K562 (cell line): ENCODE measurements at regions not wholly inside any gene's neighbourhood (a gene's known extent, or its start where the extent isn't known, plus 50 kb on each side); places are given as distances from the start of the nearest gene placed in this dataset.
A peak's percentile ranks its signal among the peaks of the same experiment; 100 is the strongest.

Source experiments
- ATAC-seq: fragments of 200-7000 bp; cut with Tn5 transposase; 3 replicates; pipeline ENCODE4 v1.9.1; 2020; ENCODE audit warnings: moderate library complexity
- BruUV-seq: library from RNA; stranded (reverse); fragments of 400-500 nt; replicated peaks from 2 replicates; lab custom pipeline; 2021; lab: Mats Ljungman, UMichigan
- CTCF ChIA-PET: fragments of 300-600 bp; formaldehyde crosslinking; extraction: SDS; loops from one replicate; lab custom pipeline; 2021; ENCODE audit warnings: low intra/inter-chr PET ratio; lab: Yijun Ruan, JAX
- POLR2A ChIA-PET: fragments of 300-600, 350-650 bp; sonication (Branson Sonifier 250); formaldehyde crosslinking; extraction: SDS; loops from one replicate; lab custom pipeline; 2021; ENCODE audit warnings: antibody characterized with exemption, inconsistent platforms; lab: Yijun Ruan, JAX
- DNase-seq, 4 experiments: peaks; one replicate each; pipeline versions ENCODE4 v3.0.0 to v3.0.0-alpha.2; 2011 to 2018; ENCODE audit warnings: low spot score in 3 of 4, mixed read lengths in 3 of 4; ENCODE audit errors: extremely low read depth in 1 of 4
- FAIRE-seq: peaks from 2 replicates; lab custom pipeline; 2011; peaks lifted over from hg19 to GRCh38; lab: Jason Lieb, UNC
- H2AFZ ChIP-seq: 2 replicates; pipeline ENCODE4 v1.6.0; 2011; ENCODE audit warnings: low read depth, low read length, control low read depth, inconsistent platforms
- H3K27ac ChIP-seq: fragments of 200-600 bp; 3 replicates; pipeline ENCODE4 v1.8.0; 2011; ENCODE audit warnings: low read depth, mild to moderate bottlenecking, control low read depth, inconsistent platforms, low read length, moderate library complexity, mixed read lengths; ENCODE audit errors: extremely low read depth
- H3K27me3 ChIP-seq, 2 experiments: fragments of 300-600 bp in 1 of 2; 2 replicates in 1 of 2; 3 replicates in 1 of 2; pipeline versions ENCODE4 v1.6.0 to v1.8.0; 2011; ENCODE audit warnings: inconsistent platforms in 2 of 2, low read length in 2 of 2, mild to moderate bottlenecking in 1 of 2, mixed read lengths in 1 of 2, moderate library complexity in 1 of 2; ENCODE audit not compliant: control insufficient read depth in 2 of 2, insufficient read depth in 2 of 2
- H3K36me3 ChIP-seq: fragments of 300-600 bp; 3 replicates; pipeline ENCODE4 v1.8.0; 2011; ENCODE audit warnings: mild to moderate bottlenecking, low read length, inconsistent platforms; ENCODE audit not compliant: control insufficient read depth, insufficient read depth
- H3K4me1 ChIP-seq, 2 experiments: fragments of 200-600 bp in 1 of 2; replicated peaks in 1 of 2; 2 replicates in 1 of 2; 3 replicates in 1 of 2; pipeline versions ENCODE4 v1.5.1 to v1.8.0; 2011; ENCODE audit warnings: inconsistent platforms in 2 of 2, low read length in 2 of 2, mild to moderate bottlenecking in 1 of 2, mixed read lengths in 1 of 2, moderate library complexity in 1 of 2; ENCODE audit not compliant: control insufficient read depth in 2 of 2, insufficient read depth in 2 of 2
- H3K4me2 ChIP-seq: 2 replicates; pipeline ENCODE4 v1.6.1; 2011; ENCODE audit warnings: low read length, control low read depth, inconsistent platforms, mixed read lengths; ENCODE audit not compliant: insufficient read depth
- H3K4me3 ChIP-seq: fragments of 200-600 bp; sonication (generic), shearing (Covaris generic); 2 replicates; pipeline ENCODE4 v1.5.1; 2016; ENCODE audit warnings: control low read depth, inconsistent platforms
- H3K79me2 ChIP-seq: fragments of 200-600 bp; 3 replicates; pipeline ENCODE4 v1.8.0; 2011; ENCODE audit warnings: low read length, inconsistent platforms; ENCODE audit not compliant: control insufficient read depth, insufficient read depth
- H3K9ac ChIP-seq, 2 experiments: 2 replicates each; pipeline versions ENCODE4 v1.6.0 to v1.6.1; 2011; ENCODE audit warnings: low read depth in 2 of 2, low read length in 2 of 2, control low read depth in 1 of 2, inconsistent platforms in 1 of 2, mild to moderate bottlenecking in 1 of 2, mixed read lengths in 1 of 2; ENCODE audit not compliant: insufficient read depth in 1 of 2
- H3K9me1 ChIP-seq: one replicate; pipeline ENCODE4 v1.6.0; 2011; ENCODE audit warnings: inconsistent platforms, mild to moderate bottlenecking, low read length, moderate library complexity; ENCODE audit not compliant: control insufficient read depth, insufficient read depth
- H3K9me3 ChIP-seq: replicated peaks from 2 replicates; pipeline ENCODE4 v1.5.1; 2011; ENCODE audit warnings: low read depth, low read length, inconsistent platforms; ENCODE audit not compliant: control insufficient read depth, insufficient read depth
- H4K20me1 ChIP-seq: replicated peaks from 2 replicates; pipeline ENCODE4 v1.6.1; 2011; ENCODE audit warnings: low read length, inconsistent platforms, mixed read lengths; ENCODE audit not compliant: control insufficient read depth, insufficient read depth
- HMG20B ChIP-seq: fragments of 250-450 bp; sonication (Bioruptor Pico); IDR thresholded peaks from 2 replicates; pipeline ENCODE4 v1.5.0; 2021; ENCODE audit warnings: mild to moderate bottlenecking
- NEUROD1 ChIP-seq: fragments of 150-350 bp; IDR thresholded peaks from 2 replicates; pipeline ENCODE4 v1.6.1; 2014; ENCODE audit warnings: borderline replicate concordance, low read length, low read depth; ENCODE audit not compliant: partially characterized antibody
- RBM25 ChIP-seq: fragments of 200-400 bp; formaldehyde crosslinking; IDR thresholded peaks from 2 replicates; pipeline ENCODE4 v1.6.1; 2018; ENCODE audit warnings: low read length, low read depth, moderate library complexity; ENCODE audit not compliant: severe bottlenecking
- SMC3 ChIP-seq: conservative IDR thresholded peaks from 2 replicates; pipeline ENCODE4 v1.6.1; 2011; ENCODE audit warnings: low read depth, low read length, improper control_type of control experiment; ENCODE audit not compliant: insufficient read depth
- ZNF551 ChIP-seq: fragments of 250-450 bp; sonication (Bioruptor Pico); IDR thresholded peaks from 2 replicates; pipeline ENCODE4 v1.5.0; 2021; ENCODE audit warnings: mild to moderate bottlenecking, moderate library complexity
- WGBS: fragments of 100-300 bp; shearing (Covaris generic); methylation state at CpG from one replicate; pipeline ENCODE4 v1.1.6; 2016; ENCODE audit warnings: low coverage, mixed read lengths; ENCODE audit not compliant: insufficient coverage; ENCODE audit errors: missing lambda C conversion rate; 5-methylcytosine and 5-hydroxymethylcytosine counted together
- in situ Hi-C: fragments of 300-500 bp; cut with MboI; formaldehyde crosslinking; loops from 4 replicates; pipeline ENCODE4 v1.15.0; 2018; ENCODE audit warnings: inconsistent platforms, mixed read lengths
- intact Hi-C: fragments of 100-400 bp; cut with micrococcal nuclease; formaldehyde crosslinking; loops from 2 replicates; pipeline ENCODE4 v1.14.2; 2022
- TF ChIP-seq, protein P1 (sequence below): sonication (generic); formaldehyde crosslinking; IDR thresholded peaks from 2 replicates; pipeline ENCODE4 v1.8.0; 2023; ENCODE audit warnings: mild to moderate bottlenecking, missing genetic modification reagents

- POLR2A ChIA-PET, result no interaction called here
Measured at GRCh38 chr1:2940178-2940577, 81.1 kb upstream of the ACTRT2 start.

GRCh38 chr1:2941040-2941439, 80.2 kb upstream of the ACTRT2 start:
- whole genome bisulfite sequencing, result 2% methylated on average over 2 of the region's 2 CpGs
- FAIRE-seq, result no peak

More at GRCh38 chr1:2940178-2940577, 81.1 kb upstream of the ACTRT2 start:
- peaks cover 0 to under 1% of the 10 kb centered on the region in 2 experiments; a peak in 1 of 5 replicates for H3K27me3 ChIP-seq
- no peak overlapping the region for H2AFZ ChIP-seq
- no peak overlapping the region for H3K4me2 ChIP-seq
- H4K20me1 ChIP-seq, result no peaks in the 10 kb centered on the region
- FAIRE-seq (no peak), DNase-seq (no peak), ATAC-seq (no peak)
- 2% methylated on average over 4 of the region's 4 CpGs for WGBS
- no peak overlapping the region for H3K27ac ChIP-seq
- H3K9ac ChIP-seq, result no peak overlapping the region
- no TSS peak for BruUV-seq
- H3K4me1 ChIP-seq, result no peaks in the 10 kb centered on the region
- in situ Hi-C loops, result no loop called here
- CTCF ChIA-PET, result no interaction called here
- no peaks in the 10 kb centered on the region for H3K36me3 ChIP-seq
- H3K4me3 ChIP-seq, result no peak overlapping the region
- intact Hi-C loops, result no loop called here
- no peaks in the 10 kb centered on the region for H3K79me2 ChIP-seq
- no peaks in the 10 kb centered on the region; the same call in 1 of the 2 replicates for H3K9me3 ChIP-seq
- H3K9me1 ChIP-seq, result no peaks in the 10 kb centered on the region
- TF ChIP-seq HMG20B (CRISPR knock-in tag) (no peak), ZNF551 (CRISPR knock-in tag) (no peak), NEUROD1 (no peak), SMC3 (no peak)

More at GRCh38 chr1:2941040-2941439, 80.2 kb upstream of the ACTRT2 start:
- Histone ChIP-seq H4K20me1 (no peaks in the 10 kb centered on the region), H3K36me3 (no peaks in the 10 kb centered on the region), H3K4me3 (no peak overlapping the region), H2AFZ (no peak overlapping the region), H3K4me2 (no peak overlapping the region), H3K27ac (no peak overlapping the region), H3K79me2 (no peaks in the 10 kb centered on the region), H3K27me3 (no peaks in the 10 kb centered on the region), H3K9me3 (no peaks in the 10 kb centered on the region; the same call in 1 of the 2 replicates), H3K9ac (no peak overlapping the region), H3K4me1 (no peaks in the 10 kb centered on the region), H3K9me1 (no peaks in the 10 kb centered on the region)
- ATAC-seq, result no peak
- ChIA-PET POLR2A (interaction anchor here (0.6 kb wide), 2 partner anchors 41 to 63 kb away, joined by 3 read pairs; no protein-coding TSS in a partner anchor), CTCF (no interaction called here)
- TF ChIP-seq, protein P1, sequence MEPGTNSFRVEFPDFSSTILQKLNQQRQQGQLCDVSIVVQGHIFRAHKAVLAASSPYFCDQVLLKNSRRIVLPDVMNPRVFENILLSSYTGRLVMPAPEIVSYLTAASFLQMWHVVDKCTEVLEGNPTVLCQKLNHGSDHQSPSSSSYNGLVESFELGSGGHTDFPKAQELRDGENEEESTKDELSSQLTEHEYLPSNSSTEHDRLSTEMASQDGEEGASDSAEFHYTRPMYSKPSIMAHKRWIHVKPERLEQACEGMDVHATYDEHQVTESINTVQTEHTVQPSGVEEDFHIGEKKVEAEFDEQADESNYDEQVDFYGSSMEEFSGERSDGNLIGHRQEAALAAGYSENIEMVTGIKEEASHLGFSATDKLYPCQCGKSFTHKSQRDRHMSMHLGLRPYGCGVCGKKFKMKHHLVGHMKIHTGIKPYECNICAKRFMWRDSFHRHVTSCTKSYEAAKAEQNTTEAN, result no peak
- peak; percentile 66 for TF ChIP-seq RBM25
- BruUV-seq, result no TSS peak
- in situ Hi-C loops, result no loop called here
- no peak for DNase-seq
- intact Hi-C loops, result no loop called here
